ENCODE measurements at regions not wholly inside any gene's neighbourhood (a gene's known extent, or its start where the extent isn't known, plus 50 kb on each side); places are given as distances from the start of the nearest gene placed in this dataset.

GRCh38 chr11:28480406-28480805, 372.2 kb downstream of the METTL15 start:
- no peaks in the 10 kb centered on the region for H3K27me3 Mint-ChIP-seq (ENCODE audit: low read depth)

GRCh38 chr11:28476864-28477263, 368.7 kb downstream of the METTL15 start:
- Mint-ChIP-seq H3K9me3 (ENCODE audit: low read depth) (no peaks in the 10 kb centered on the region), H3K27ac (ENCODE audit: unreplicated experiment) (no peak overlapping the region), H3K4me3 (ENCODE audit: unreplicated experiment) (no peak overlapping the region), H3K36me3 (ENCODE audit: low read depth) (no peaks in the 10 kb centered on the region), H3K4me1 (ENCODE audit: low read depth) (peaks cover 5% of the 10 kb centered on the region), H3K27me3 (ENCODE audit: low read depth) (no peaks in the 10 kb centered on the region)
- no peak for TF ChIP-seq CTCF (IDR thresholded peaks at IDR 0.05)
- no peak for DNase-seq (ENCODE audit: low spot score)

More at GRCh38 chr11:28480406-28480805, 372.2 kb downstream of the METTL15 start:
- H3K4me3 Mint-ChIP-seq (ENCODE audit: unreplicated experiment) = no peak overlapping the region
- no peak for DNase-seq (ENCODE audit: low spot score)
- no peak for TF ChIP-seq CTCF (IDR thresholded peaks at IDR 0.05)
- no peak overlapping the region for H3K27ac Mint-ChIP-seq (ENCODE audit: unreplicated experiment)
- H3K4me1 Mint-ChIP-seq (ENCODE audit: low read depth) = peaks cover 5% of the 10 kb centered on the region
- no peaks in the 10 kb centered on the region for H3K36me3 Mint-ChIP-seq (ENCODE audit: low read depth)
- H3K9me3 Mint-ChIP-seq (ENCODE audit: low read depth) = no peaks in the 10 kb centered on the region

- no peak overlapping the region for H3K4me3 Mint-ChIP-seq (ENCODE audit: unreplicated experiment)
- no peak for TF ChIP-seq CTCF (IDR thresholded peaks at IDR 0.05)
These were observed 367.9 kb downstream of the METTL15 start for GRCh38 chr11:28476049-28476448.

GRCh38 chr11:28472904-28473303, 364.7 kb downstream of the METTL15 start:
- H3K36me3 Mint-ChIP-seq (ENCODE audit: low read depth) = no peaks in the 10 kb centered on the region
- no peak overlapping the region for H3K4me3 Mint-ChIP-seq (ENCODE audit: unreplicated experiment)
- no peaks in the 10 kb centered on the region for H3K9me3 Mint-ChIP-seq (ENCODE audit: low read depth)
- peaks cover 5% of the 10 kb centered on the region for H3K4me1 Mint-ChIP-seq (ENCODE audit: low read depth)
- no peaks in the 10 kb centered on the region for H3K27me3 Mint-ChIP-seq (ENCODE audit: low read depth)
- TF ChIP-seq CTCF (IDR thresholded peaks at IDR 0.05) = no peak
- H3K27ac Mint-ChIP-seq (ENCODE audit: unreplicated experiment) = no peak overlapping the region
- DNase-seq (ENCODE audit: low spot score) = no peak

More at GRCh38 chr11:28476049-28476448, 367.9 kb downstream of the METTL15 start:
- H3K27ac Mint-ChIP-seq (ENCODE audit: unreplicated experiment) = no peak overlapping the region
- H3K36me3 Mint-ChIP-seq (ENCODE audit: low read depth) = no peaks in the 10 kb centered on the region
- peaks cover 5% of the 10 kb centered on the region for H3K4me1 Mint-ChIP-seq (ENCODE audit: low read depth)
- H3K9me3 Mint-ChIP-seq (ENCODE audit: low read depth) = no peaks in the 10 kb centered on the region
- H3K27me3 Mint-ChIP-seq (ENCODE audit: low read depth) = no peaks in the 10 kb centered on the region
- DNase-seq (ENCODE audit: low spot score) = no peak

GRCh38 chr11:28471537-28471936, 363.3 kb downstream of the METTL15 start:
- peaks cover 5% of the 10 kb centered on the region for H3K4me1 Mint-ChIP-seq (ENCODE audit: low read depth)
- no peak overlapping the region for H3K27ac Mint-ChIP-seq (ENCODE audit: unreplicated experiment)
- H3K36me3 Mint-ChIP-seq (ENCODE audit: low read depth) = no peaks in the 10 kb centered on the region
- no peaks in the 10 kb centered on the region for H3K27me3 Mint-ChIP-seq (ENCODE audit: low read depth)
- no peak for DNase-seq (ENCODE audit: low spot score)
- H3K9me3 Mint-ChIP-seq (ENCODE audit: low read depth) = no peaks in the 10 kb centered on the region
- no peak overlapping the region for H3K4me3 Mint-ChIP-seq (ENCODE audit: unreplicated experiment)
- TF ChIP-seq CTCF (IDR thresholded peaks at IDR 0.05) = no peak

All from chondrocyte (in vitro differentiated cells).